Spinal cord (tissue), 9 donors: ENCODE measurements at regions not wholly inside any gene's neighbourhood (a gene's known extent, or its start where the extent isn't known, plus 50 kb on each side); places are given as distances from the start of the nearest gene placed in this dataset.
A peak's percentile ranks its signal among the peaks of the same experiment; 100 is the strongest.

Experiments
- DNase-seq, 6 donors: peaks; one replicate each; pipeline versions ENCODE4 v3.0.0 to v3.0.0-alpha.2; 2013 to 2015; ENCODE audit warnings: low spot score in 6 of 6, low read depth in 4 of 6
- H3K27ac ChIP-seq: one replicate; pipeline ENCODE4 v1.5.1; 2013; ENCODE audit warnings: low read depth, low read length, control low read depth
- H3K27me3 ChIP-seq: one replicate; pipeline ENCODE4 v1.6.1; 2013; ENCODE audit warnings: low read length; ENCODE audit not compliant: control insufficient read depth, insufficient read depth
- H3K36me3 ChIP-seq: one replicate; pipeline ENCODE4 v1.6.1; 2013; ENCODE audit warnings: low read length; ENCODE audit not compliant: control insufficient read depth, insufficient read depth
- H3K4me1 ChIP-seq: one replicate; pipeline ENCODE4 v1.6.1; 2013; ENCODE audit warnings: low read length; ENCODE audit not compliant: control insufficient read depth, insufficient read depth
- H3K4me3 ChIP-seq: one replicate; pipeline ENCODE4 v1.5.1; 2013; ENCODE audit warnings: low read depth, low read length, control low read depth
- H3K9me3 ChIP-seq: one replicate; pipeline ENCODE4 v1.6.1; 2013; ENCODE audit warnings: low read length; ENCODE audit not compliant: control insufficient read depth, insufficient read depth
- WGBS: methylation state at CpG from one replicate; pipeline ENCODE4 v1.1.5; 2013; ENCODE audit warnings: missing lambda C conversion rate; ENCODE audit not compliant: insufficient coverage; 5-methylcytosine and 5-hydroxymethylcytosine counted together
- donor health status: healthy.

GRCh38 chr1:110770832-110771231 lies 96.1 kb upstream of the KCNA3 start:
- no peaks in the 10 kb centered on the region for H3K36me3 ChIP-seq
- no peaks in the 10 kb centered on the region for H3K4me1 ChIP-seq
- H3K9me3 ChIP-seq = no peaks in the 10 kb centered on the region
- H3K27ac ChIP-seq = no peak overlapping the region
- H3K27me3 ChIP-seq = peaks cover 12% of the 10 kb centered on the region
- DNase-seq = no peak
- WGBS = 55% methylated on average over 1 of the region's 2 CpGs
- no peak overlapping the region for H3K4me3 ChIP-seq

GRCh38 chr1:110768605-110769004 lies 93.9 kb upstream of the KCNA3 start:
- Histone ChIP-seq H3K27ac (no peak overlapping the region), H3K9me3 (no peaks in the 10 kb centered on the region), H3K36me3 (no peaks in the 10 kb centered on the region), H3K4me3 (no peak overlapping the region), H3K4me1 (no peaks in the 10 kb centered on the region), H3K27me3 (peaks cover 15% of the 10 kb centered on the region)
- no peak for DNase-seq
- no CpG with 5 or more reads among the region's 2 CpGs for WGBS

GRCh38 chr1:110766336-110766647 lies 91.6 kb upstream of the KCNA3 start:
- no CpG with 5 or more reads among the region's 1 CpG for WGBS
- no peaks in the 10 kb centered on the region for H3K36me3 ChIP-seq
- no peak overlapping the region for H3K27ac ChIP-seq
- H3K4me3 ChIP-seq = no peak overlapping the region
- no peak for DNase-seq
- H3K27me3 ChIP-seq = peaks cover 15% of the 10 kb centered on the region
- H3K4me1 ChIP-seq = no peaks in the 10 kb centered on the region
- H3K9me3 ChIP-seq = no peaks in the 10 kb centered on the region

- no peak overlapping the region for H3K27ac ChIP-seq
- H3K9me3 ChIP-seq = no peaks in the 10 kb centered on the region
- no peaks in the 10 kb centered on the region for H3K4me1 ChIP-seq
- no peak overlapping the region for H3K4me3 ChIP-seq
- 36% methylated on average over 2 of the region's 5 CpGs for WGBS
- peak in 3 of 6 donors; percentile 46 to 92 (median 78) for DNase-seq
- H3K27me3 ChIP-seq = peaks cover 15% of the 10 kb centered on the region
- no peaks in the 10 kb centered on the region for H3K36me3 ChIP-seq
Observed at GRCh38 chr1:110765640-110766335, 91.0 kb upstream of the KCNA3 start.

- H3K27me3 ChIP-seq = peaks cover 12% of the 10 kb centered on the region
- no peaks in the 10 kb centered on the region for H3K36me3 ChIP-seq
- no peak overlapping the region for H3K4me3 ChIP-seq
- no peaks in the 10 kb centered on the region for H3K4me1 ChIP-seq
- H3K9me3 ChIP-seq = no peaks in the 10 kb centered on the region
- no peak overlapping the region for H3K27ac ChIP-seq
- no CpG with 5 or more reads among the region's 4 CpGs for WGBS
- DNase-seq = no peak
Observed at GRCh38 chr1:110763149-110763548, 88.4 kb upstream of the KCNA3 start.

- no peak overlapping the region for H3K27ac ChIP-seq
- no peaks in the 10 kb centered on the region for H3K9me3 ChIP-seq
- DNase-seq = peak in 3 of 6 donors; percentile 33 to 93 (median 57)
- H3K4me1 ChIP-seq = no peaks in the 10 kb centered on the region
- H3K4me3 ChIP-seq = no peak overlapping the region
- H3K27me3 ChIP-seq = no peaks in the 10 kb centered on the region
- H3K36me3 ChIP-seq = no peaks in the 10 kb centered on the region
- 40% methylated on average over 2 of the region's 2 CpGs for WGBS
Observed at GRCh38 chr1:110760321-110760720, 85.6 kb upstream of the KCNA3 start.

GRCh38 chr1:110756506-110756905 lies 81.8 kb upstream of the KCNA3 start:
- H3K27me3 ChIP-seq = no peaks in the 10 kb centered on the region
- no CpG with 5 or more reads among the region's 1 CpG for WGBS
- DNase-seq = peak in 3 of 6 donors; percentile 65 to 92 (median 91)
- no peaks in the 10 kb centered on the region for H3K9me3 ChIP-seq
- H3K36me3 ChIP-seq = no peaks in the 10 kb centered on the region
- H3K4me1 ChIP-seq = no peaks in the 10 kb centered on the region
- no peak overlapping the region for H3K27ac ChIP-seq
- H3K4me3 ChIP-seq = no peak overlapping the region

GRCh38 chr1:110752941-110753725 lies 78.4 kb upstream of the KCNA3 start:
- Histone ChIP-seq H3K4me3 (no peak overlapping the region), H3K4me1 (peaks cover 3% of the 10 kb centered on the region), H3K27ac (no peak overlapping the region), H3K36me3 (no peaks in the 10 kb centered on the region), H3K9me3 (no peaks in the 10 kb centered on the region), H3K27me3 (peaks cover 2% of the 10 kb centered on the region)
- whole genome bisulfite sequencing = 97% methylated on average over 17 of the region's 23 CpGs
- DNase-seq = no peak

GRCh38 chr1:110750562-110750961 lies 75.8 kb upstream of the KCNA3 start:
- H3K4me3 ChIP-seq = no peak overlapping the region
- peaks cover 3% of the 10 kb centered on the region for H3K4me1 ChIP-seq
- DNase-seq = peak in 2 of 6 donors; percentile 57 to 73
- H3K27ac ChIP-seq = no peak overlapping the region
- H3K9me3 ChIP-seq = no peaks in the 10 kb centered on the region
- H3K36me3 ChIP-seq = no peaks in the 10 kb centered on the region
- peaks cover 4% of the 10 kb centered on the region for H3K27me3 ChIP-seq
- 22% methylated on average over 3 of the region's 3 CpGs for WGBS

- Histone ChIP-seq H3K4me3 (no peak overlapping the region), H3K27me3 (peaks cover 4% of the 10 kb centered on the region), H3K9me3 (no peaks in the 10 kb centered on the region), H3K36me3 (no peaks in the 10 kb centered on the region), H3K4me1 (peaks cover 3% of the 10 kb centered on the region), H3K27ac (no peak overlapping the region)
- DNase-seq = no peak
- WGBS = 57% methylated on average over 3 of the region's 4 CpGs
Observed at GRCh38 chr1:110749960-110750359, 75.2 kb upstream of the KCNA3 start.
